Stimulated activated naive B cell treated with anti-CD40 and anti-IgM and Interleukin-4, amounts not matched to agents 10 μg/mL and 1 μg/mL and 100 μg/mL, for 72 hours (primary cell): ENCODE measurements at regions not wholly inside any gene's neighbourhood (a gene's known extent, or its start where the extent isn't known, plus 50 kb on each side); places are given as distances from the start of the nearest gene placed in this dataset.

Source experiments
- ATAC-seq, 2 donors: fragments of 150-1000 bp; cut with Tn5 transposase; replicated peaks; 2 replicates each; pipeline ENCODE4 v1.10.0; 2021; ENCODE audit warnings: moderate library complexity in 1 of 2
- DNase-seq: peaks from one replicate; pipeline ENCODE4 v3.0.0; 2021
- H3K27ac Mint-ChIP-seq: one replicate; pipeline ENCODE4 v1.8.0; 2022; ENCODE audit warnings: mild to moderate bottlenecking, mixed read lengths
- H3K27me3 Mint-ChIP-seq, 2 donors: one replicate each; pipeline ENCODE4 v1.8.0; 2022; ENCODE audit warnings: mixed read lengths in 2 of 2
- H3K36me3 Mint-ChIP-seq, 2 donors: one replicate each; pipeline ENCODE4 v1.8.0; 2022; ENCODE audit warnings: mixed read lengths in 2 of 2, mild to moderate bottlenecking in 1 of 2
- H3K4me1 Mint-ChIP-seq, 2 donors: one replicate each; pipeline ENCODE4 v1.8.0; 2022; ENCODE audit warnings: mixed read lengths in 2 of 2, mild to moderate bottlenecking in 1 of 2
- H3K4me3 Mint-ChIP-seq, 2 donors: one replicate each; pipeline ENCODE4 v1.8.0; 2022; ENCODE audit warnings: mild to moderate bottlenecking in 2 of 2, mixed read lengths in 2 of 2, moderate library complexity in 1 of 2
- H3K9me3 Mint-ChIP-seq, 2 donors: one replicate each; pipeline ENCODE4 v1.8.0; 2022; ENCODE audit warnings: mixed read lengths in 2 of 2, mild to moderate bottlenecking in 1 of 2

DNA sequence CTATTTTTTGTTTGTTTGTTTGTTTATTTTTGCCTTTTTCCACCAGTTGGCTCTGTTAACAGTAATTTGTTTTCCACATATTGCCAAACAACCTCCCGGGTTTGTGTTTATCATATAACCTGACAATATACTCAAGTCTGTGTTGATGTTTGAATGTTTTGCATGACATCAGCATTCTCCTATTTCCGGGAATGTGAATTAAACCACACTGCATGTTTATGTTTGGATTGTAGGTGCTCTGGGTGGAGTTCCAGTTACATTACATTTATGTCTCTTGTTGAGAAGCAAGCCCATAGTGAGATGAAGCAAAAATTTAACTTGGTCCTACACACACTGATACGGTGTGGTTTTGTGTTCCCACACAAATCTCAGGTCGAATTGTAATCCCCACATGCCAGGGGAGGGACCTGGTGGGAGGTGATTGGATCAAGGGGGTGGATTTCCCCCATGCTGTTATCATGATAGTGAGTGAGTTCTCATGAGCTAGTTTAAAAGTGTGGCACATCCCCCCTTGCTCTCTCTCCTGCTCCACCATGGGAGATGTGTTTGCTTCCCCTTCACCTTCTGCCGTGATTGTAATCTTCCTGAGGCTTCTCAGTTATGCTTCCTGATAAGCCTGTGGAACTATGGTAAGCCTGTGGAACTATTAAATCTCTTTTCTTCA lies 54.4 kb upstream of the CLNK start:
- Mint-ChIP-seq H3K27ac (peak overlapping the region; percentile 20), H3K36me3 (no peaks in the 10 kb centered on the region), H3K4me3 (no peak overlapping the region), H3K27me3 (no peaks in the 10 kb centered on the region), H3K9me3 (no peaks in the 10 kb centered on the region), H3K4me1 (peaks cover 8 to 20% of the 10 kb centered on the region in 2 donors)
- no peak for ATAC-seq
- no peak for DNase-seq

DNA sequence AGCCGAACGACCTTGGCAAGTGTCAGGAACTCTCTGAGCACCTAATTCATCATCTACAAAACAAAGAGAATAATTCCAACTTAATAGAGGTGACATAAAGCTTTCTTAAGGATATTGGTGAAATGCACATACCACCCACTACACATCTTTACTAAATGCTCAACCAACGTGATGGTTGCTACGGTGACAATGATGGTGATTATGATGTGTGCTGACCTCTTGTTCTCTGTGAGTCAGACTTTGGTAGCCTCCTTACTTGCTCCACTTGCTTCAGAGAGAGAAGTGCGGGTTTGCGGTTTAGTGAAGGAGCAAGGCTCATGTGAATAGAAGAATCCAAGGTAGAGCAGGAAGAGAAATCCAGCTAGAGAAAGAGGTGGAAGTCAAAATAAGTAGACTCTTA lies 52.8 kb upstream of the CLNK start:
- H3K27ac Mint-ChIP-seq, result no peak overlapping the region
- no peak overlapping the region for H3K4me3 Mint-ChIP-seq
- peaks cover 17 to 36% of the 10 kb centered on the region in 2 donors for H3K4me1 Mint-ChIP-seq
- ATAC-seq (peak; percentile 36 to 54), DNase-seq (no peak)
- H3K36me3 Mint-ChIP-seq, result no peaks in the 10 kb centered on the region
- no peaks in the 10 kb centered on the region for H3K27me3 Mint-ChIP-seq
- H3K9me3 Mint-ChIP-seq, result no peaks in the 10 kb centered on the region

DNA sequence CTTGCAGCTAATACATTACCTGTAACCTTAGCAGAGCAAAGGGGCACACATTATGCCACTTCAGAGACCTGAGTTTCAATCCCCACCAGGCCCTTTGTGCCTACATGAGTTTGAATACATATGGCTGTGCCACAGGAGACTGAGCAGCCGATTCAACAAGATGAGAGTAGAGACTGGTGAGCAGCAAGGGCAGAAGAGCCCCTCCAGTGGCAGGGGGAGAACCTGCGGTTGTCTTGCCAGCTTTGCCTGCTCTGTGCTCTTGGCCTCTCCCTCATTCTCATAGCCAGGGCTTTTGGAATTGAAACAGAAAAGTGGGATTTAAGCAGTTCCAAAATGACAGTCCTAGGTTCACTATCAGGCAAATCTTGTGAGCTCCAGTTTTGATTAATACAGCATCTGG lies 52.3 kb upstream of the CLNK start:
- H3K4me1 Mint-ChIP-seq, result peaks cover 21 to 40% of the 10 kb centered on the region in 2 donors
- no peak overlapping the region for H3K27ac Mint-ChIP-seq
- no peak for ATAC-seq

DNA sequence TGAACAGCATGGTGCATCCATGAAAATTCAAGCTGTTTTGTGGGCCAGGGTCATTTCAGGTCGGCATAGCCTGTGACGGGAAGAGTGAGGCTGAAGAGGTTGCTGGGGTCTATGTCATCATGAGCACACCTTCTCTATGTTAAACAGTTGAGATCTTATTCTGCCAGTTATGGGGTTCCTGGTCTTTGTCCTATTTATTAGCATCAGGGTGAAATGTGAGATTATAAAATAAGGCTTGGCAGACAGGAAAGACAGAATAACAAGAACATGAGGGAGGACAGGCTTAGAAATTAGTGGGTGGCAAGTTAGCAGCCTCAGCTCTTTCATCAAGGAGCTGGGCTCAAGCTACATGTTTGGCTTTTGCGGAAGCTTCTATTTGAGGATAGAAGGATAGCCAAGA lies 51.7 kb upstream of the CLNK start:
- peaks cover 25 to 47% of the 10 kb centered on the region in 2 donors for H3K4me1 Mint-ChIP-seq
- DNase-seq (no peak), ATAC-seq (no peak)
- H3K9me3 Mint-ChIP-seq, result no peaks in the 10 kb centered on the region
- no peaks in the 10 kb centered on the region for H3K36me3 Mint-ChIP-seq
- no peak overlapping the region for H3K4me3 Mint-ChIP-seq
- H3K27me3 Mint-ChIP-seq, result no peaks in the 10 kb centered on the region
- no peak overlapping the region for H3K27ac Mint-ChIP-seq

More for the DNA sequence above, 52.3 kb upstream of the CLNK start:
- no peaks in the 10 kb centered on the region for H3K36me3 Mint-ChIP-seq
- no peaks in the 10 kb centered on the region for H3K27me3 Mint-ChIP-seq
- no peak for DNase-seq
- H3K9me3 Mint-ChIP-seq, result no peaks in the 10 kb centered on the region
- H3K4me3 Mint-ChIP-seq, result no peak overlapping the region

DNA sequence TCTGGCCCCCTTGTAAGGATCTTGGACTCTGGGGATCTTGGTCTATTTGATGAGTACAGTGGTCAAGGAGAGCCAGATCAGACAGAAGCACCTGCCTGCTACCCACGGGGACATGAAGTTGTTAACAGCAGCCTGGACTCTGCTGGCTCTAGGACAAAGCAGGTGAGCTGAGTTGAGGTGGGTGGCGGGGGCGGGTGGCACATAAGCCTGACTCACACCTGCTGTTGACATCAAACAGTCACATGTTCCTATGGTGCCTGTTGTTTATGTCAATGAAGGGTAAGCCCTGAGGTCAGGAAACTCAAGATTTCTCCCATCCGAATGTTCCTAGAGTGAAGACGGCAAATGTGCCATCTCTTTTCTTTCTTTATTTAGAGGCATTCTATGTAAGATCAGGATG lies 50.1 kb upstream of the CLNK start:
- peaks cover 32 to 54% of the 10 kb centered on the region in 2 donors for H3K4me1 Mint-ChIP-seq

More for the DNA sequence above, 50.1 kb upstream of the CLNK start:
- Mint-ChIP-seq H3K9me3 (peaks cover 4 to 8% of the 10 kb centered on the region in 2 donors), H3K36me3 (peaks cover 5 to 6% of the 10 kb centered on the region in 2 donors), H3K27me3 (no peaks in the 10 kb centered on the region), H3K27ac (no peak overlapping the region), H3K4me3 (no peak overlapping the region)
- ATAC-seq, result no peak
- DNase-seq, result no peak
